Transverse colon (tissue), 4 donors: ENCODE measurements at regions not wholly inside any gene's neighbourhood (a gene's known extent, or its start where the extent isn't known, plus 50 kb on each side); places are given as distances from the start of the nearest gene placed in this dataset.

Source experiments
- DNase-seq: peaks from one replicate; pipeline ENCODE4 v3.0.0-alpha.2; 2019
- H3K27ac ChIP-seq, 4 donors: fragments of 200-600 bp; sonication (generic); 2 replicates each; pipeline ENCODE4 v1.5.1; 2016 to 2018; ENCODE audit warnings: inconsistent platforms in 4 of 4
- H3K27me3 ChIP-seq: fragments of 200-600 bp; sonication (generic); 2 replicates; pipeline ENCODE4 v1.5.1; 2017; ENCODE audit warnings: inconsistent platforms
- H3K36me3 ChIP-seq, 4 donors: fragments of 200-600 bp; sonication (generic); 2 replicates each; pipeline ENCODE4 v1.5.1; 2017 to 2019; ENCODE audit warnings: inconsistent platforms in 4 of 4
- H3K4me1 ChIP-seq, 4 donors: fragments of 200-600 bp; sonication (generic); 2 replicates each; pipeline ENCODE4 v1.5.1; 2017 to 2020; ENCODE audit warnings: inconsistent platforms in 4 of 4
- H3K4me3 ChIP-seq, 4 donors: fragments of 200-600 bp; sonication (generic); 1 replicate in 1 of 4; 2 replicates in 3 of 4; pipeline versions ENCODE4 v1.5.1 to v1.6.1; 2017 to 2019; ENCODE audit warnings: inconsistent platforms in 4 of 4
- H3K9me3 ChIP-seq, 2 donors: fragments of 200-600 bp; sonication (generic); 2 replicates each; pipeline ENCODE4 v1.5.1; 2017 to 2019; ENCODE audit warnings: inconsistent platforms in 2 of 2
- EP300 ChIP-seq: sonication (generic); formaldehyde crosslinking; IDR thresholded peaks from one replicate; pipeline ENCODE4 v1.6.1; 2017; ENCODE audit warnings: antibody characterized with exemption, low read depth
- POLR2A ChIP-seq: fragments of 450-650 bp; IDR thresholded peaks from one replicate; pipeline ENCODE4 v1.6.1; 2016; ENCODE audit warnings: antibody characterized with exemption, mild to moderate bottlenecking, moderate library complexity
- POLR2AphosphoS5 ChIP-seq, 3 donors: sonication (generic); formaldehyde crosslinking; IDR thresholded peaks; one replicate each; pipeline ENCODE4 v1.6.1; 2016; ENCODE audit warnings: antibody characterized with exemption in 3 of 3
- WGBS, 2 donors: methylation state at CpG; one replicate each; pipeline ENCODE4 v1.1.5; 2018; ENCODE audit warnings: low coverage in 1 of 2; 5-methylcytosine and 5-hydroxymethylcytosine counted together
- in situ Hi-C, 4 donors: fragments of 200-750 bp; cut with MboI; loops; one replicate each; pipeline versions ENCODE4 v1.15.0 to v1.15.1; 2017; ENCODE audit warnings: low sequenced_read_pairs in 3 of 4, low pct_ligation_motif_present in 1 of 4, low pct_unique_long_range_greater_than_20kb in 1 of 4
- intact Hi-C: fragments of 100-400 bp; cut with DNase I; formaldehyde crosslinking; loops from one replicate; pipeline ENCODE4 v1.15.1; 2023; ENCODE audit warnings: low total_unique reads
- TF ChIP-seq, protein P1 (sequence below), 5 experiments: fragments of 200-600 bp in 3 of 5; fragments of 450-650 bp in 2 of 5; sonication (generic) in 3 of 5; IDR thresholded peaks; 1 replicate in 2 of 5; 2 replicates in 3 of 5; pipeline ENCODE4 v1.5.1; 2016 to 2017; ENCODE audit warnings: antibody characterized with exemption in 5 of 5, inconsistent platforms in 3 of 5, mild to moderate bottlenecking in 2 of 5, moderate library complexity in 1 of 5

- Histone ChIP-seq H3K4me1 (no peaks in the 10 kb centered on the region), H3K27ac (no peak overlapping the region), H3K36me3 (no peaks in the 10 kb centered on the region), H3K27me3 (no peaks in the 10 kb centered on the region), H3K4me3 (no peak overlapping the region), H3K9me3 (no peaks in the 10 kb centered on the region)
- TF ChIP-seq, protein P1, sequence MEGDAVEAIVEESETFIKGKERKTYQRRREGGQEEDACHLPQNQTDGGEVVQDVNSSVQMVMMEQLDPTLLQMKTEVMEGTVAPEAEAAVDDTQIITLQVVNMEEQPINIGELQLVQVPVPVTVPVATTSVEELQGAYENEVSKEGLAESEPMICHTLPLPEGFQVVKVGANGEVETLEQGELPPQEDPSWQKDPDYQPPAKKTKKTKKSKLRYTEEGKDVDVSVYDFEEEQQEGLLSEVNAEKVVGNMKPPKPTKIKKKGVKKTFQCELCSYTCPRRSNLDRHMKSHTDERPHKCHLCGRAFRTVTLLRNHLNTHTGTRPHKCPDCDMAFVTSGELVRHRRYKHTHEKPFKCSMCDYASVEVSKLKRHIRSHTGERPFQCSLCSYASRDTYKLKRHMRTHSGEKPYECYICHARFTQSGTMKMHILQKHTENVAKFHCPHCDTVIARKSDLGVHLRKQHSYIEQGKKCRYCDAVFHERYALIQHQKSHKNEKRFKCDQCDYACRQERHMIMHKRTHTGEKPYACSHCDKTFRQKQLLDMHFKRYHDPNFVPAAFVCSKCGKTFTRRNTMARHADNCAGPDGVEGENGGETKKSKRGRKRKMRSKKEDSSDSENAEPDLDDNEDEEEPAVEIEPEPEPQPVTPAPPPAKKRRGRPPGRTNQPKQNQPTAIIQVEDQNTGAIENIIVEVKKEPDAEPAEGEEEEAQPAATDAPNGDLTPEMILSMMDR (IDR thresholded peaks at IDR 0.05): no peak
- TF ChIP-seq POLR2AphosphoS5 (IDR thresholded peaks at IDR 0.05) (no peak), EP300 (no peak), POLR2A (no peak)
- DNase-seq: no peak
- 36 to 40% methylated on average over 2 of the region's 2 CpGs for WGBS, 2 donors
- in situ Hi-C loops (no loop called here), intact Hi-C loops (no loop called here)
Observed at GRCh38 chr4:107153956-107154355, 117.8 kb upstream of the DKK2 start.

DNA sequence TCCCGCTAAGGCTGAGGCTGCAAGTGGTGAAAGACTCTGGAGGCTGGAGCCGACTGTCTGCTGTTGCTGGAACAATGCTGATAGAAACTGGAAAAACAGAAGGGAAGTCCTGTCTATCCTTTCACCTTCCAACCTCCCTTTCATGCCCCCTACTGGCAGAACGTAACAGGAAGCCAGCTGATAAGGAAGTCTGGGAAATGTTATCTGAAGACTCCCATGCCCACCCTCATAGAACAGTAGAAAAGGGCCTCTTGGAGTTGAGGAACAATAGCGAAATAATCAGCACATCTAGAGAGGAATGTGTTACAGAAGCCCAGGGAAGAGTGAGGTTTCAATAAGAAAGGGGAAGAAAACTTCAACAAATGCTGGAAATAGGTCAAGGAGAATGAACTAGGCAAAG is 117.1 kb upstream of the DKK2 start:
- Histone ChIP-seq H3K4me1 (no peaks in the 10 kb centered on the region), H3K36me3 (no peaks in the 10 kb centered on the region), H3K27me3 (no peaks in the 10 kb centered on the region), H3K4me3 (no peak overlapping the region), H3K9me3 (no peaks in the 10 kb centered on the region), H3K27ac (no peak overlapping the region)
- intact Hi-C loops: no loop called here
- TF ChIP-seq, protein P1 (IDR thresholded peaks at IDR 0.05): peak in 4 of 5 experiments; percentile 31 to 36 (median 32)
- TF ChIP-seq POLR2AphosphoS5 (IDR thresholded peaks at IDR 0.05) (no peak), EP300 (no peak)
- peak; percentile 29 for DNase-seq
- in situ Hi-C loops: no loop called here
- WGBS, 2 donors: 44 to 59% methylated on average over 1 to 4 of the region's 4 CpGs

DNA sequence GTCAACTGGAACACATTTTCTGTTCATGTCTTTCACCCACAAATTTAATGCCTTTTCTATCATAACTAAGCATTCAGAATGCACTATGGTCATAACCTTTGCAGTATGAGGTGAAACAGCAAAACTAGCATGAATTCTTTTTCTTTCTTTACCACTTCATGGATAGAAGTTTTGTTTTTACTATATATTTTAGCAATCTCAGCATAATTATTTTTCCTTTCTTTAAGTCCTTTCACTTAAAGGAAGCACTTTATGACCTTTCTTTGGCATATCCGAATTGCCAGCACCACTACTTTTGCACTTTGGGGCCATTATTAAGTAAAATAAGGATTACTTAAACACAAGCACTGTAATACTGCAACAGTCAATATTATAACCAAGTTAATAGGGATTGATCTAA is 115.1 kb upstream of the DKK2 start:
- Histone ChIP-seq H3K27ac (no peak overlapping the region), H3K9me3 (no peaks in the 10 kb centered on the region), H3K27me3 (no peaks in the 10 kb centered on the region), H3K4me3 (no peak overlapping the region), H3K36me3 (no peaks in the 10 kb centered on the region), H3K4me1 (no peaks in the 10 kb centered on the region)
- no peak for TF ChIP-seq POLR2A
- TF ChIP-seq, protein P1 (IDR thresholded peaks at IDR 0.05): no peak
- TF ChIP-seq EP300: no peak
- TF ChIP-seq POLR2AphosphoS5 (IDR thresholded peaks at IDR 0.05): no peak
- no peak for DNase-seq
- 77 to 89% methylated on average over 1 of the region's 1 CpG for WGBS, 2 donors
- intact Hi-C loops: no loop called here
- in situ Hi-C loops: no loop called here

DNA sequence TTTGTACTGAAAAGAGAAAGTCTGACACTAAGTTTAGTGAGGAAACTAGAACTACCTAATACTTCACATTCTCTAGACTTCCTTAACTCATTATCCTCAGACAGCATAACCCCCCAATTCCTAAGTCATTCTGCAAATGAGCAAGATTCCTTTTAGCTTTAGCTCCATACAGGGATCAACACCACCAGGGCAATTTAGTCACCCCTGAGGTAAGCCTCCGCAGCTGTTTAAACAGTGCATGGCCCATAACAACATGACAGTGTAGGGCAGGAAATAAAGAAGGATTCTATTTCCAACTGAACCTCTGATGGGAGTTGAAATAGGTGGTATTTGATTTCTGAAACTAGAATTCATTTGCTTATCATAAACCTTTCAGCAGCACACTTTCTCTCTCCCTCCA is 112.8 kb upstream of the DKK2 start:
- WGBS, 2 donors: 40 to 77% methylated on average over 1 of the region's 1 CpG
- Histone ChIP-seq H3K27me3 (no peaks in the 10 kb centered on the region), H3K4me3 (no peak overlapping the region), H3K27ac (no peak overlapping the region), H3K9me3 (no peaks in the 10 kb centered on the region), H3K4me1 (no peaks in the 10 kb centered on the region), H3K36me3 (no peaks in the 10 kb centered on the region)
- intact Hi-C loops (loop anchor here (5.0 kb wide), 1 partner anchor 1137 kb away; no protein-coding TSS in a partner anchor), in situ Hi-C loops (no loop called here)
- TF ChIP-seq POLR2AphosphoS5 (IDR thresholded peaks at IDR 0.05) (no peak), POLR2A (no peak), EP300 (no peak)
- TF ChIP-seq, protein P1 (IDR thresholded peaks at IDR 0.05): no peak
- DNase-seq: no peak
